Epithelial cell of esophagus (primary cell): ENCODE measurements at regions not wholly inside any gene's neighbourhood (a gene's known extent, or its start where the extent isn't known, plus 50 kb on each side); places are given as distances from the start of the nearest gene placed in this dataset.

Source experiments
- DNase-seq: peaks from one replicate; pipeline ENCODE4 v3.0.0; 2010; ENCODE audit warnings: low read depth
- H3K4me3 ChIP-seq: 2 replicates; pipeline ENCODE4 v1.5.1; 2011; ENCODE audit warnings: mild to moderate bottlenecking, low read length, control low read depth
- CTCF ChIP-seq: IDR thresholded peaks from 2 replicates; pipeline ENCODE4 v1.5.1; 2011; ENCODE audit warnings: low read depth, mild to moderate bottlenecking, low read length, control low read depth, inconsistent platforms; ENCODE audit not compliant: insufficient read depth; ENCODE audit errors: missing control alignments

- no peak for TF ChIP-seq CTCF
- DNase-seq: no peak
- H3K4me3 ChIP-seq: no peak overlapping the region
These were observed 52.6 kb upstream of the TOP3B start for GRCh38 chr22:22035203-22035602.

- TF ChIP-seq CTCF: no peak
- no peak overlapping the region for H3K4me3 ChIP-seq
- DNase-seq: no peak
These were observed 52.0 kb upstream of the TOP3B start for GRCh38 chr22:22034469-22035132.

GRCh38 chr22:22033803-22034468 is 51.3 kb upstream of the TOP3B start:
- no peak for DNase-seq
- TF ChIP-seq CTCF: no peak
- H3K4me3 ChIP-seq: no peak overlapping the region

- no peak for DNase-seq
- TF ChIP-seq CTCF: no peak
- H3K4me3 ChIP-seq: no peak overlapping the region
These were observed 50.6 kb upstream of the TOP3B start for GRCh38 chr22:22032906-22033802.

- TF ChIP-seq CTCF: no peak
- no peak for DNase-seq
- H3K4me3 ChIP-seq: no peak overlapping the region
These were observed 49.7 kb upstream of the TOP3B start for GRCh38 chr22:22032099-22032905.
